A549 (cell line): ENCODE measurements at regions not wholly inside any gene's neighbourhood (a gene's known extent, or its start where the extent isn't known, plus 50 kb on each side); places are given as distances from the start of the nearest gene placed in this dataset.

Experiments used
- ATAC-seq, 2 experiments: fragments of 200-7000 bp in 1 of 2; fragments of >200 bp in 1 of 2; cut with Nextera tagmentation in 1 of 2; cut with Tn5 transposase in 1 of 2; 3 replicates each; pipeline versions ENCODE4 v1.8.0 to v1.9.1; 2018 to 2020; ENCODE audit warnings: mild to moderate bottlenecking in 1 of 2, moderate library complexity in 1 of 2
- CTCF ChIA-PET: fragments of 300-600 bp; sonication (Branson Sonifier 250); formaldehyde crosslinking; extraction: SDS; loops from one replicate; lab custom pipeline; 2021; ENCODE audit warnings: antibody characterized with exemption, inconsistent platforms; lab: Yijun Ruan, JAX
- POLR2A ChIA-PET: fragments of 350-600 bp; formaldehyde crosslinking; extraction: SDS; loops from one replicate; lab custom pipeline; 2021; ENCODE audit warnings: antibody characterized with exemption, inconsistent platforms; lab: Yijun Ruan, JAX
- DNase-seq, 2 experiments: peaks; one replicate each; pipeline versions ENCODE4 v3.0.0 to v3.0.0-alpha.2; 2011 to 2016; ENCODE audit warnings: low read depth in 1 of 2, low spot score in 1 of 2
- FAIRE-seq: peaks from 2 replicates; lab custom pipeline; 2011; peaks lifted over from hg19 to GRCh38; lab: Jason Lieb, UNC
- H3K27ac ChIP-seq, 2 experiments: fragments of >200 bp; sonication (Bioruptor Twin); formaldehyde crosslinking; 3 replicates each; pipeline ENCODE4 v1.5.1; 2016 to 2017
- H3K4me1 ChIP-seq: fragments of >200 bp; sonication (Bioruptor Twin); formaldehyde crosslinking; 3 replicates; pipeline ENCODE4 v1.6.1; 2016
- H3K4me2 ChIP-seq: fragments of >200 bp; sonication (Bioruptor Twin); formaldehyde crosslinking; 3 replicates; pipeline ENCODE4 v1.6.1; 2016
- H3K4me3 ChIP-seq: fragments of >200 bp; sonication (Bioruptor Twin); formaldehyde crosslinking; 3 replicates; pipeline ENCODE4 v1.5.1; 2016
- H3K9me3 ChIP-seq: fragments of >200 bp; sonication (Bioruptor Twin); formaldehyde crosslinking; 3 replicates; pipeline ENCODE4 v1.6.1; 2016
- ATOH8 ChIP-seq: fragments of 250-450 bp; sonication (Bioruptor Pico); IDR thresholded peaks from 2 replicates; pipeline ENCODE4 v1.5.0; 2020; ENCODE audit warnings: low read depth, mild to moderate bottlenecking, moderate library complexity
- CBX8 ChIP-seq: fragments of 200-600 bp; sonication (generic); IDR thresholded peaks from 2 replicates; pipeline ENCODE4 v1.6.1; 2016
- CHD4 ChIP-seq: fragments of 200-600 bp; sonication (generic); IDR thresholded peaks from 2 replicates; pipeline ENCODE4 v1.6.1; 2016; ENCODE audit warnings: antibody characterized with exemption, mild to moderate bottlenecking, borderline replicate concordance
- EHMT2 ChIP-seq: fragments of 200-600 bp; sonication (generic); IDR thresholded peaks from 2 replicates; pipeline ENCODE4 v1.6.1; 2016; ENCODE audit warnings: antibody characterized with exemption, low read depth, mild to moderate bottlenecking, moderate library complexity
- EP300 ChIP-seq, 2 experiments: fragments of >200 bp; sonication (Bioruptor Twin); formaldehyde crosslinking; IDR thresholded peaks; 2 replicates in 1 of 2; 3 replicates in 1 of 2; pipeline ENCODE4 v1.6.1; 2016 to 2017
- FOSB ChIP-seq: fragments of 250-450 bp; sonication (Bioruptor Pico); IDR thresholded peaks from 2 replicates; pipeline ENCODE4 v1.5.0; 2020; ENCODE audit warnings: mild to moderate bottlenecking, moderate library complexity
- FOXS1 ChIP-seq: fragments of 250-450 bp; sonication (Bioruptor Pico); IDR thresholded peaks from 2 replicates; pipeline ENCODE4 v1.5.0; 2020; ENCODE audit warnings: mild to moderate bottlenecking, moderate library complexity
- HDAC2 ChIP-seq: fragments of 200-600 bp; sonication (generic); IDR thresholded peaks from 2 replicates; pipeline ENCODE4 v1.6.1; 2016
- HEYL ChIP-seq: fragments of 250-450 bp; sonication (Bioruptor Pico); IDR thresholded peaks from 2 replicates; pipeline ENCODE4 v1.8.0; 2021; ENCODE audit warnings: mild to moderate bottlenecking, moderate library complexity
- HOXB13 ChIP-seq: fragments of 250-450 bp; sonication (Bioruptor Pico); IDR thresholded peaks from 2 replicates; pipeline ENCODE4 v1.5.0; 2020; ENCODE audit warnings: low read depth, mild to moderate bottlenecking, moderate library complexity
- HOXB5 ChIP-seq: fragments of 250-450 bp; sonication (Bioruptor Pico); IDR thresholded peaks from 2 replicates; pipeline ENCODE4 v1.5.0; 2020; ENCODE audit warnings: mild to moderate bottlenecking, moderate library complexity
- KDM1A ChIP-seq: fragments of 200-600 bp; sonication (generic); IDR thresholded peaks from 2 replicates; pipeline ENCODE4 v1.6.1; 2016; ENCODE audit warnings: low read depth, mild to moderate bottlenecking
- KDM5A ChIP-seq: fragments of 200-600 bp; sonication (generic); IDR thresholded peaks from 2 replicates; pipeline ENCODE4 v1.6.1; 2016; ENCODE audit warnings: antibody characterized with exemption, mild to moderate bottlenecking
- MAX ChIP-seq: IDR thresholded peaks from 2 replicates; pipeline ENCODE4 v1.6.1; 2012
- MAZ ChIP-seq: fragments of 150-350 bp; IDR thresholded peaks from 2 replicates; pipeline ENCODE4 v1.6.1; 2014; ENCODE audit warnings: antibody characterized with exemption, low read depth, low read length, borderline replicate concordance
- NFE2L2 ChIP-seq: fragments of 150-350 bp; conservative IDR thresholded peaks from 2 replicates; pipeline ENCODE4 v1.6.1; 2014; ENCODE audit warnings: low read length
- NPAS2 ChIP-seq: fragments of 250-450 bp; sonication (Bioruptor Pico); IDR thresholded peaks from 2 replicates; pipeline ENCODE4 v1.8.0; 2022; ENCODE audit warnings: mild to moderate bottlenecking, moderate library complexity, borderline replicate concordance
- POLR2A ChIP-seq: IDR thresholded peaks from 2 replicates; pipeline ENCODE4 v1.6.1; 2012; ENCODE audit warnings: mild to moderate bottlenecking, low read length
- POLR2AphosphoS2 ChIP-seq: conservative IDR thresholded peaks from 2 replicates; pipeline ENCODE4 v1.6.1; 2012; ENCODE audit warnings: low read length, improper control_type of control experiment, inconsistent platforms
- RFX5 ChIP-seq: fragments of 450-650 bp; IDR thresholded peaks from 2 replicates; pipeline ENCODE4 v1.7.1; 2014; ENCODE audit warnings: antibody characterized with exemption, mild to moderate bottlenecking, moderate library complexity
- RNF2 ChIP-seq: fragments of 200-600 bp; sonication (generic); IDR thresholded peaks from 2 replicates; pipeline ENCODE4 v1.6.1; 2016; ENCODE audit warnings: low read depth, mild to moderate bottlenecking, antibody characterized with exemption, moderate library complexity, borderline replicate concordance
- SREBF2 ChIP-seq: fragments of 450-650 bp; IDR thresholded peaks from 2 replicates; pipeline ENCODE4 v1.6.1; 2014; ENCODE audit warnings: mild to moderate bottlenecking, moderate library complexity
- TFCP2L1 ChIP-seq: fragments of 250-450 bp; sonication (Bioruptor Pico); IDR thresholded peaks from 2 replicates; pipeline ENCODE4 v1.5.0; 2021; ENCODE audit warnings: mild to moderate bottlenecking
- ZC3H11A ChIP-seq: fragments of 450-650 bp; IDR thresholded peaks from 2 replicates; pipeline ENCODE4 v1.6.1; 2014; ENCODE audit warnings: antibody characterized with exemption, mild to moderate bottlenecking
- ZNF302 ChIP-seq: fragments of 250-450 bp; sonication (Bioruptor Pico); IDR thresholded peaks from 2 replicates; pipeline ENCODE4 v1.9.0; 2021; ENCODE audit warnings: inconsistent platforms, mild to moderate bottlenecking, moderate library complexity
- WGBS: methylation state at CpG from one replicate; pipeline ENCODE4 v1.1.6; 2017; ENCODE audit errors: missing lambda C conversion rate; 5-methylcytosine and 5-hydroxymethylcytosine counted together
- TF ChIP-seq, protein P1 (sequence below): fragments of 450-650 bp; IDR thresholded peaks from 2 replicates; pipeline ENCODE4 v1.6.1; 2014; ENCODE audit warnings: antibody characterized with exemption
- TF ChIP-seq, protein P2 (sequence below): fragments of >200 bp; sonication (Bioruptor Twin); formaldehyde crosslinking; IDR thresholded peaks from 2 replicates; pipeline ENCODE4 v1.6.1; 2016
- TF ChIP-seq, protein P3 (sequence below): fragments of 250-450 bp; sonication (Bioruptor Pico); IDR thresholded peaks from 2 replicates; pipeline ENCODE4 v1.5.0; 2021; ENCODE audit warnings: mild to moderate bottlenecking, moderate library complexity, borderline replicate concordance
- TF ChIP-seq, protein P4 (sequence below): fragments of >200 bp; sonication (Bioruptor Twin); formaldehyde crosslinking; IDR thresholded peaks from 3 replicates; pipeline ENCODE4 v1.6.1; 2016
- TF ChIP-seq, protein P5 (sequence below): IDR thresholded peaks from 2 replicates; pipeline ENCODE4 v1.6.1; 2012

DNA sequence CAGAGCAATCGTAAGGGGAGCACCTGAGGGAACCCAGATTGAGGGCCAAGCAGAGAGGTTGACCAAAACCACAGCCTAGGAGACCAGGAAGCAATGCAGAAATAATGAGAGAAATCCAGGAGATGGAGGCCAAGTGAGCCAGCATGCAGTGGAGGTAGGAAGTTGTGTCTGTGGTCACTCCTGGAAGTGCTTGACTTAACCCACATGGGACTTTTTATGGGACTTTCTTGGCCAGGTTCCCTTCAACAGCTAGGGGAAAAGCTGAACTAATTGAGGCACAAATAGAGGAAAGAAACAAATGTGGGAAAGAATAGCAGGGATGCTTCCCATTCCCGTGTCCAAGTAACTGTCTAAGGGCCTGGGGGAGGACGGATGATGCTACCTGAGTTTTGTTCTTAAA is 293.2 kb upstream of the CLINT1 start:
- H3K4me3 ChIP-seq = no peak overlapping the region
- WGBS = 23% methylated on average over 3 of the region's 3 CpGs
- no peak for ATAC-seq
- H3K4me1 ChIP-seq = no peaks in the 10 kb centered on the region
- no peak for TF ChIP-seq RNF2
- TF ChIP-seq FOXS1 (CRISPR knock-in tag) = no peak
- no peak for TF ChIP-seq ZC3H11A
- no peak for TF ChIP-seq CHD4
- TF ChIP-seq ATOH8 (CRISPR knock-in tag) = no peak
- TF ChIP-seq SREBF2 = no peak
- no peak for TF ChIP-seq CBX8
- TF ChIP-seq KDM5A = no peak
- TF ChIP-seq NFE2L2 = no peak
- TF ChIP-seq HOXB13 (CRISPR knock-in tag) = no peak
- TF ChIP-seq NPAS2 (CRISPR knock-in tag) = no peak
- TF ChIP-seq HDAC2 = no peak
- TF ChIP-seq KDM1A = no peak
- DNase-seq = no peak
- no peaks in the 10 kb centered on the region for H3K9me3 ChIP-seq
- no peak overlapping the region for H3K27ac ChIP-seq
- POLR2A ChIA-PET = no interaction called here
- H3K4me2 ChIP-seq = no peak overlapping the region
- FAIRE-seq = no peak
- CTCF ChIA-PET = no interaction called here

DNA sequence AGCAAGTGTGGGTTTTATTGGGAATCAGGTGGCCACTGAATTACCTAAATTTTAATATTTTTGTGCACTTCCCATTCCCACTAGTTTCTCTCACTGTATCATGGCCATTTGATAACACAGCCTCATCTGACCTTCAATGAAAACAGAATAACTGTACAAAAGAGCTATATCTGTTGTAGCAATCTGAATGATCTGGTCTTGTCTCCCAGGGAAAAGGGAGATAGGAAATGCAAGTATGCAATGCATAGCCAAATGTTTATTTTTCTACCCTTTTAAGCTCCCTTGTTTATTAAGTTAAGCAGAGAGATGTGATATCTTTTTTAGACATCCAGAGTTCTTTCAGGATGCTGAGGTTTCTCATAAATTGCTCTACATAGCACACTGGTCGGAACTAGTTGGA is 288.3 kb upstream of the CLINT1 start:
- Histone ChIP-seq H3K4me3 (no peak overlapping the region), H3K4me1 (no peaks in the 10 kb centered on the region), H3K27ac (no peak overlapping the region), H3K4me2 (no peak overlapping the region), H3K9me3 (no peaks in the 10 kb centered on the region)
- ChIA-PET POLR2A (no interaction called here), CTCF (interaction anchor here (1.3 kb wide), 1 partner anchor 530 kb away, joined by 3 read pairs; no protein-coding TSS in a partner anchor)
- no peak for TF ChIP-seq POLR2A
- TF ChIP-seq HOXB5 (CRISPR knock-in tag) = no peak
- TF ChIP-seq MAX = no peak
- TF ChIP-seq ZNF302 (CRISPR knock-in tag) = no peak
- TF ChIP-seq ZC3H11A = no peak
- DNase-seq (no peak), FAIRE-seq (no peak), ATAC-seq (no peak)
- WGBS = 41% methylated on average over 1 of the region's 1 CpG

- no peak overlapping the region for H3K27ac ChIP-seq
- TF ChIP-seq HOXB5 (CRISPR knock-in tag) = no peak
- TF ChIP-seq HEYL = no peak
- TF ChIP-seq, protein P1, sequence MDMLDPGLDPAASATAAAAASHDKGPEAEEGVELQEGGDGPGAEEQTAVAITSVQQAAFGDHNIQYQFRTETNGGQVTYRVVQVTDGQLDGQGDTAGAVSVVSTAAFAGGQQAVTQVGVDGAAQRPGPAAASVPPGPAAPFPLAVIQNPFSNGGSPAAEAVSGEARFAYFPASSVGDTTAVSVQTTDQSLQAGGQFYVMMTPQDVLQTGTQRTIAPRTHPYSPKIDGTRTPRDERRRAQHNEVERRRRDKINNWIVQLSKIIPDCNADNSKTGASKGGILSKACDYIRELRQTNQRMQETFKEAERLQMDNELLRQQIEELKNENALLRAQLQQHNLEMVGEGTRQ = no peak
- TF ChIP-seq HDAC2 = no peak
- TF ChIP-seq NPAS2 (CRISPR knock-in tag) = no peak
- TF ChIP-seq, protein P2, sequence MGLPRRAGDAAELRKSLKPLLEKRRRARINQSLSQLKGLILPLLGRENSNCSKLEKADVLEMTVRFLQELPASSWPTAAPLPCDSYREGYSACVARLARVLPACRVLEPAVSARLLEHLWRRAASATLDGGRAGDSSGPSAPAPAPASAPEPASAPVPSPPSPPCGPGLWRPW = no peak
- TF ChIP-seq EHMT2 = no peak
- no peak for TF ChIP-seq RFX5
- TF ChIP-seq EP300 (IDR thresholded peaks at IDR 0.05) = no peak
- TF ChIP-seq, protein P3, sequence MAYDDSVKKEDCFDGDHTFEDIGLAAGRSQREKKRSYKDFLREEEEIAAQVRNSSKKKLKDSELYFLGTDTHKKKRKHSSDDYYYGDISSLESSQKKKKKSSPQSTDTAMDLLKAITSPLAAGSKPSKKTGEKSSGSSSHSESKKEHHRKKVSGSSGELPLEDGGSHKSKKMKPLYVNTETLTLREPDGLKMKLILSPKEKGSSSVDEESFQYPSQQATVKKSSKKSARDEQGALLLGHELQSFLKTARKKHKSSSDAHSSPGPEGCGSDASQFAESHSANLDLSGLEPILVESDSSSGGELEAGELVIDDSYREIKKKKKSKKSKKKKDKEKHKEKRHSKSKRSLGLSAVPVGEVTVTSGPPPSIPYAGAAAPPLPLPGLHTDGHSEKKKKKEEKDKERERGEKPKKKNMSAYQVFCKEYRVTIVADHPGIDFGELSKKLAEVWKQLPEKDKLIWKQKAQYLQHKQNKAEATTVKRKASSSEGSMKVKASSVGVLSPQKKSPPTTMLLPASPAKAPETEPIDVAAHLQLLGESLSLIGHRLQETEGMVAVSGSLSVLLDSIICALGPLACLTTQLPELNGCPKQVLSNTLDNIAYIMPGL (CRISPR knock-in tag) = no peak
- TF ChIP-seq, protein P4, sequence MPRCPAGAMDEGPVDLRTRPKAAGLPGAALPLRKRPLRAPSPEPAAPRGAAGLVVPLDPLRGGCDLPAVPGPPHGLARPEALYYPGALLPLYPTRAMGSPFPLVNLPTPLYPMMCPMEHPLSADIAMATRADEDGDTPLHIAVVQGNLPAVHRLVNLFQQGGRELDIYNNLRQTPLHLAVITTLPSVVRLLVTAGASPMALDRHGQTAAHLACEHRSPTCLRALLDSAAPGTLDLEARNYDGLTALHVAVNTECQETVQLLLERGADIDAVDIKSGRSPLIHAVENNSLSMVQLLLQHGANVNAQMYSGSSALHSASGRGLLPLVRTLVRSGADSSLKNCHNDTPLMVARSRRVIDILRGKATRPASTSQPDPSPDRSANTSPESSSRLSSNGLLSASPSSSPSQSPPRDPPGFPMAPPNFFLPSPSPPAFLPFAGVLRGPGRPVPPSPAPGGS = no peak
- TF ChIP-seq MAZ = no peak
- TF ChIP-seq TFCP2L1 (CRISPR knock-in tag) = no peak
- no peak for TF ChIP-seq POLR2AphosphoS2
- TF ChIP-seq, protein P5, sequence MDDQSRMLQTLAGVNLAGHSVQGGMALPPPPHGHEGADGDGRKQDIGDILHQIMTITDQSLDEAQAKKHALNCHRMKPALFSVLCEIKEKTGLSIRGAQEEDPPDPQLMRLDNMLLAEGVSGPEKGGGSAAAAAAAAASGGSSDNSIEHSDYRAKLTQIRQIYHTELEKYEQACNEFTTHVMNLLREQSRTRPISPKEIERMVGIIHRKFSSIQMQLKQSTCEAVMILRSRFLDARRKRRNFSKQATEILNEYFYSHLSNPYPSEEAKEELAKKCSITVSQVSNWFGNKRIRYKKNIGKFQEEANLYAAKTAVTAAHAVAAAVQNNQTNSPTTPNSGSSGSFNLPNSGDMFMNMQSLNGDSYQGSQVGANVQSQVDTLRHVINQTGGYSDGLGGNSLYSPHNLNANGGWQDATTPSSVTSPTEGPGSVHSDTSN = no peak
- TF ChIP-seq FOSB = no peak
- TF ChIP-seq HOXB13 (CRISPR knock-in tag) = no peak
- no peak for TF ChIP-seq ZC3H11A
- TF ChIP-seq, all 56 proteins: peak for 0
- POLR2A ChIA-PET = no interaction called here
- Histone ChIP-seq H3K4me1 (no peaks in the 10 kb centered on the region), H3K4me3 (no peak overlapping the region), H3K9me3 (no peaks in the 10 kb centered on the region), H3K4me2 (no peak overlapping the region)
- no peak for ATAC-seq
- DNase-seq = no peak
- CTCF ChIA-PET = interaction anchor here (1.0 to 1.3 kb wide), 2 partner anchors 15 to 531 kb away, joined by 3 read pairs; no protein-coding TSS in a partner anchor
- WGBS = 14% methylated on average over 4 of the region's 4 CpGs
- no peak for FAIRE-seq
These were observed 286.9 kb upstream of the CLINT1 start for GRCh38 chr5:158145827-158146226.
